GM19351 (cell line): ENCODE measurements at regions not wholly inside any gene's neighbourhood (a gene's known extent, or its start where the extent isn't known, plus 50 kb on each side); places are given as distances from the start of the nearest gene placed in this dataset.

Source experiments
- ATAC-seq: cut with Tn5 transposase; IDR thresholded peaks from one replicate; pipeline ENCODE4 v1.9.1; 2021; ENCODE audit warnings: mild to moderate bottlenecking, moderate library complexity; ENCODE audit not compliant: unreplicated experiment

GRCh38 chr2:156099382-156099781 is 233.1 kb downstream of the NR4A2 start:
- ATAC-seq, result no peak

GRCh38 chr2:156098506-156098905 is 234.0 kb downstream of the NR4A2 start:
- no peak for ATAC-seq

GRCh38 chr2:156088587-156088986 is 243.9 kb downstream of the NR4A2 start:
- no peak for ATAC-seq

- peak; percentile 53 for ATAC-seq
These were observed 244.6 kb downstream of the NR4A2 start for GRCh38 chr2:156087875-156088274.

DNA sequence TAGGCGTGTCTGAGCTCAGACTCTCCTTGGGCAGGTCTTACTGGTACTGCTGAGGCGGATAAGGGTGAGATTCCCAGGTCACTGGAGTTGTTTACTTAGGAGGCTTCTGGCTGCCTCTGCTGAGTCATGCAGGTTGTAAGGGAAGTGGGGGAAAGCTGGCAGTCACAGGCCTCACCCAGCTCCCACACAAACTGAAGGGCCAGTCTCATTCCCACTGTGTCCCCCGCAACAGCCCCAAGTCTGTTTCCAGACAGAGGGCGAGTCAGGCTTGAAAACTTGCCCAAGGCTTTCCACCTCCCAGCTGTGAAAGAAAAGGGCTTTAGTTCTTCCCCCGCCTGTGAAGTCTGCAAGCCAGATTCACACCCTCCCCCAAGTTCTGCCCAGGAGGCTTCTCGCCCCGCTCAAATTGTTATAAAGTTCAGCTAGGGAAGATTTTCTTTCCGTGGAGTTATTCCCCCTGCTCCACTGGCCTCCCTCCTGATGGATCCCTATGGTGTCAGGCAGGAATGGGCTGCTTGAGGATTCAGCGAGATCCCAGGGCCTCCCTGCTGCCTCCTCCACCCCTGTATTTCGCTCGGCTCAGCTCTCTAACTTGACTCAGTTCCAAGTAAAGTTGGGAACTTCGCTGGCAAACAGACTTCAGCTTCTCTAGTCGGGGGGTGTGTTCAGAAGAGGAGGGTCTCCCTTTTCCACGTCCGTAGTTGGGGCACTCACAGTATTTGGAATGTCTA is 248.6 kb downstream of the NR4A2 start:
- no peak for ATAC-seq

- no peak for ATAC-seq
These were observed 252.7 kb downstream of the NR4A2 start for GRCh38 chr2:156079845-156080244.

DNA sequence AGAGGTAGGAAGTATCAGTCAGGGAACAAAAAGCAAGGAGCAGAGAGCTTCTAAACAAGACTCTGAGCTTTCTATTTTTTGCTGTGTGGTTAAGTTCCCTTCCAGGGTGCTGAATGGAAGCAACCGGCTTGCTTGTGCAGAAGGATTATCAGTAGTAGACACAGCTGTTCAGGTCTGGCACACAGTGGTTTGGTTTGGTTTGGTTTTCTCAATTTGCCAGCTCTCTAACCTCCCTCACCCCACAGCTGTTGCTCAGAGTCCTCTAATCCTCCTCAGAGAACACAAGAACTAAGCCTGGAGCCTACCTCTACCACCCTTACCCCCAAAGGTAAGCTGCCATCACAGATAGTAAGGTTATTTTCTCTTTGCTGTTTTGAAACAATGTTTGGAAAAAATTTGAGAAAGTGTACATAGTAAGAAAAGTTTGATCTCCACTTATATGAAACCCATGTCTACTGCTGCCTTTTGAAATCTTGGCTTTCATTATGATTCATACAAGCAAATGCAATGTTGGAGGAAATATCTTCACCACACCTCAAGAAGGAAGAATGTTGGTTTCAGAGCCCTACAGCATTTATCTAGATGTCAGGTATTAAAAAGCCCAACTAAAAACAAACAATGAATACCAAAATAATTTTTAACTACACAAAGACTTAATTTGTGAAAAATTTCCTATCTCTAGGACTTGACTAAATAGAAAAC is 255.3 kb downstream of the NR4A2 start:
- ATAC-seq, result no peak

DNA sequence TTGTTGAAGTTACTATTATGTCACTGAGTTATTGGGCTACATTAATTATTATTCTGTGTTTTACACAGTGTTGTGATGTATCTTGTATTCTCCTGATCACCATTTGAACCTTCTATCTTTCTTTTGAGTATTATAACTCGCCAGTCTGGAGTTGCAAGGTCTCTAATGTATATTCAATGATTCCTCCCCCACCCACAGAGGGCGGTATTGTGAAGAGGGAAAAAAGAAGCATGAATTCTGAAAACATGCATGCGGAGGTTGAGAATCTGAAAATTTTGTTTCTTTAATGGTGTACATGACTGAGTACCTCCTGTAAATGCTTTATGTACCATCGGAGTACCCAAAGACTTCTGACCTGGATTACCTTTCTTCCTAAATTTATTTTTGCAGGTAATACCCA is 266.6 kb downstream of the NR4A2 start:
- ATAC-seq, result no peak

DNA sequence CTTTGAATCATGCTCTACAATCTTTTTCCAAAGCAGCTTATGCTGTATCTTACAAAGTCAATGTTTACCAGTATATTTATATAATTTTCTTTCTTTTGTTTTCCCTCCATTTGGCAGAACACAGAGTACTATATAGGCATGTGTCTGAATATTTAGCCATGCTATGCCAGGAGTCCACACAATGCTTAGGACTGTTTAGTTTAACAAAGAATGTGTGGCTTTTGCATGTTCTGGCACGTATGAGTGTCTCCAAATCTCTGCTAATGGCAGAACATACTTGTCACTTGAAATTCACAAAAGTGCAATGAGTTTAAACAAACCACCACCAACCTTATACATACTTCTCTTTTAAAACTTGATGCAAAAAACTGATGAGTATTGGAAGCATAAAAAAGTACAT is 268.0 kb downstream of the NR4A2 start:
- ATAC-seq, result no peak

- no peak for ATAC-seq
These were observed 274.9 kb downstream of the NR4A2 start for GRCh38 chr2:156057647-156058046.

GRCh38 chr2:156054983-156055382 is 277.5 kb downstream of the NR4A2 start:
- ATAC-seq, result no peak

DNA sequence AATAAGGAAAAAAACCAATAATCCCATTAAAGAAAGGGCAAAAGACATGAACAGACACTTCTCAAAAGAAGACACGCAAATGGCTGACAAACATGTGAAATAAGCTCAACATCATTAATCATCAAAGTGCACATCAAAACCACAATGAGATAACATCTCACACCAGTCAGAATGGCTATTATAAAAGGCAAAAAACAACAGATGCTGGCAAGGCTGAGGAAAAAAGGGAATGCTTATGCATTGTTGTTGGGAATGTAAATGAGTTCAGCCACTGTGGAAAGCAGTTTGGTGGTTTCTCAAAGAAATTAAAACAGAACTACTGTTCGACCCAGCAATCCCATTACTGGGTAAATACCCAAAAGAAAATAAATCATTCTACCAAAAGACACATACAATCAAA is 285.6 kb downstream of the NR4A2 start:
- no peak for ATAC-seq

DNA sequence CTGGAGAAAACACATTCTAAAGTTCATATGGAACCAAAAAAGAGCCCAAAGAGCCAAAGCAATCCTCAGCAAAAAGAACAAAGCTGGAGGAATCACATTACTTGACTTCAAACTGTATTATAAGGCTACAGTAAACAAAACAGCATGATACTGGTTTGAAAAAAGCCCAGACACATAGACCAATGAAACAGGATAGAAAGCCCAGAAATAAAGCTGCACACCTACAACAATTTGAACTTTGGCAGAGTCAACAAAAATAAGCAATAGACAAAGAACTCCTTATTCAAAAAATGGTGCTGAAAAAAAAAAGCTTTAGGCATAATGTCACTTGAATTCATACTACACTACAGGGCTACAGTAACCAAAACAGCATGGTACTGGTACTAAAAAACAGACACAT is 289.6 kb downstream of the NR4A2 start:
- ATAC-seq, result no peak

DNA sequence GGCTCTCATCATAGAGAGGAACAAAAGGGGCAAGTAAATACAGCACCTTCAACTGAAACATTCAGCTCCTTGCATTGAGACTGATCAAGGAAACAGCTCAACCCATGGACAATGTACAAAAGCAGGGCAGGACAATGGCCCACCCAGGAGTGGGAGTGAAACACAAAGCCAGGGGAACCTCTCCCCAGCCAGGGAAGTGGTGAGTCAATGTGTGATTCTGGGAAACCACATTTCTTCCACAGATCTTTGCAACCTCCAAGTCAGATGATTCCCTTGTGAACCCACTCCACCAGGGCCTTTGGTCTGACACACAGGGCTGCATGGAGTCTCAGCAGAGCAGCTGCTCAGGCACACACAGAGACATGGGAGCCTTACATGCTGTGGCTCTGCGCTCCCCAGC is 294.5 kb downstream of the NR4A2 start:
- ATAC-seq, result no peak

DNA sequence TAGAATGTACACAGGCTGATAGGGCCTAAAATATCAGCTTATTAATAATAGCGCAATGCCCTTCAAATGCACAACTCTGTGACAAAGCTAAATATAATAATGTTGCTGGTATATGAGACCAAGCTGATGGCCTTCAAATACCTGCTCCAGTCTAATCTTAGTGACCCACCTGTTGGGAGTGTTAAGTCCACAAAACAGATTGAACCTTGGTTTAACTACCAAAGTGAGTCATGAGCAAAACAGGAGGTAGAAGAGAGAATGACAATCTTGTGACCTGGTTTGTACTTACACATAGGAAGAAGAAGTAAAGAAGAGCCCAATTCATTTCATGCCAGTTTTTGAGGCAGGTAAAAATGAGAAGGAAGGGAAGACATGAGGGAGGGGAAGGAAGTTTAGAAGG is 295.0 kb downstream of the NR4A2 start:
- ATAC-seq, result no peak

GRCh38 chr2:156031121-156031520 is 301.4 kb downstream of the NR4A2 start:
- ATAC-seq, result no peak

DNA sequence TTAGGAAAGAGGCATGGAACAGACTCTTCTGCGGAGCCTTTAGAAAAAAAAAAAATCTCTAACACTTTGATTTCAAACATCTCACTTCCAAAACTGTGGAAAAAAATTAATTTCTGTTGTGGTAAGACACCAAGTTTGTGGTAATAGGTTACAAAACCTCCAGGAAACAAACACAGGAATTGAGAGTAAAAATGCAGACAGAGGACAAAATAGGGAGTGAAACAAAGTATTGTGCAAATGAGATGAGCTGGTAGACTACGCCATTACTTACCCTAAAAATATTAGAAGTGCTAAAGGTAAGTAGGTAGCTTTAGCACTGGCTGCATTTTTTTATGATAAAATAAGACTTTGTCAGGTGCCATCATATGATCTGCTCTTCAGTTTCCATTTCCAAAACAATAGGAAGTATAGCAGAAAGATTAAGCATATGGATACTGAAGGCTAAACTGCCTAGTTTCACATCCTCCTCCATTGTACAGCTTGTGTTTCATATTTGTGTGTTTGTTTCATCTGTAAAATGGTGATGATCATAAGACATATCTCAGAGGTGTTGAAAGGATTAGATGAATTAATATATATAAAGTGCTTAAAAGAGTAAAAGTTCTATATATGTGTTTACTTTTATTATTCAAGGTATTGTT is 309.2 kb downstream of the NR4A2 start:
- peak; percentile 74 for ATAC-seq

GRCh38 chr2:156021146-156022040 is 311.1 kb downstream of the NR4A2 start:
- no peak for ATAC-seq

DNA sequence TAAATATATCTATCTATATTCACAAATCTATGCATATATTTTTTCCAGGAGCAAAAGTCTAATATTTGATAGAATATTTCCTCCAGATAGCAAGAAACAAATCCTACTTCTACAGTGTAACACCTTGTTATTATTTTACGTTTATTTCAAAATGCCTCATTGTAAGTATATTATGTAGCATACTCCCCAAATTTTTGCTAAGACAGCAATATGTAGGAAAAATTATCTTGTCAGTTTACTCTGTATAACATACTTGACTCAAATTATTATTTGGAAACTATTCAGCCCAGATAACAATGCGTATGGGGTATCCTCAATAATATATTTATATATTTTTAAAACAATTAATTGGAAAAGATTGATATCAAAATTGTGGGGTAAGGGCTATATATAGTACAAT is 313.2 kb downstream of the NR4A2 start:
- no peak for ATAC-seq

DNA sequence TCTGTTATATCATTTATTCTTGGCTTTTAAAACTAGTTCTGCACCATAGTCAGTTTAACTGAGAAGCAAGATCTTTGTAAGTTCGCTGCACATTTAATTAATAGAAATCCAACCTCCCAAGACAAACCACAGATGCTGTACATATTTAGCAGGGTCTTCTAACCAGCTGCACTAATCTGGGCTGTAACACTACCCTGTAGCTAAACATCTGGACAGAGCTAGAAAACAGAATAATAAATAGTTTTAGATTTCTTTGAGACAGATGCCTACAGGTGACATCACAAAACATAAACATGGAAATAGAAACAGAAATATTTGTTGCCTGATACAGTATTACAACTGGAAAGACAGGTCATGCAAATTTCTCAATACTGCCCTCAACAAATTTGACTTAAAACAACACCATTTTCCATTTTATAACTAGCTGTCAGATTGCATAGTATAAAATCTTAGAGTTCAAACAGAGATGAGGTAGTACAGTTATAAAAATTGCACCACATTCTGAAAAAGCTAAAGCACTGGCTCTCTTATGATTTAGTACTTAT is 315.1 kb downstream of the NR4A2 start:
- ATAC-seq, result no peak

- no peak for ATAC-seq
These were observed 323.2 kb downstream of the NR4A2 start for GRCh38 chr2:156009293-156009692.
